SK-N-SH (cell line): ENCODE measurements at regions not wholly inside any gene's neighbourhood (a gene's known extent, or its start where the extent isn't known, plus 50 kb on each side); places are given as distances from the start of the nearest gene placed in this dataset.

Source experiments
- CTCF ChIA-PET: fragments of 300-600, 350-600 bp; formaldehyde crosslinking; extraction: SDS; loops from one replicate; lab custom pipeline; 2021; lab: Yijun Ruan, JAX
- POLR2A ChIA-PET: fragments of 350-600 bp; sonication (Branson Sonifier 250); formaldehyde crosslinking; extraction: SDS; loops from one replicate; lab custom pipeline; 2020; ENCODE audit warnings: antibody characterized with exemption, inconsistent platforms; lab: Yijun Ruan, JAX
- DNase-seq: peaks from one replicate; pipeline ENCODE4 v3.0.0; 2012
- H2AFZ ChIP-seq: fragments of 200-600 bp; sonication (generic); 2 replicates; pipeline ENCODE4 v1.8.1; 2016; ENCODE audit warnings: antibody characterized with exemption, mild to moderate bottlenecking, low read depth
- H3F3A ChIP-seq: fragments of 200-600 bp; sonication (generic); replicated peaks from 2 replicates; pipeline ENCODE3; 2016; ENCODE audit warnings: antibody characterized with exemption, mild to moderate bottlenecking; ENCODE audit not compliant: insufficient read depth
- H3K27ac ChIP-seq, 2 experiments: fragments of 200-500 bp in 1 of 2; fragments of 200-600 bp in 1 of 2; sonication (Bioruptor generic) in 1 of 2; sonication (generic), shearing (Covaris generic) in 1 of 2; 2 replicates each; pipeline versions ENCODE4 v1.5.1 to v1.6.1; 2014 to 2016; ENCODE audit warnings: low read depth in 2 of 2, inconsistent platforms in 1 of 2, low read length in 1 of 2, mild to moderate bottlenecking in 1 of 2, mixed read lengths in 1 of 2
- H3K27me3 ChIP-seq: fragments of 200-600 bp; sonication (generic), shearing (Covaris generic); 2 replicates; pipeline ENCODE4 v1.6.1; 2016; ENCODE audit warnings: mixed run types; ENCODE audit not compliant: insufficient read depth
- H3K36me3 ChIP-seq, 2 experiments: fragments of 200-500 bp in 1 of 2; fragments of 200-600 bp in 1 of 2; sonication (Bioruptor generic) in 1 of 2; sonication (generic) in 1 of 2; replicated peaks in 1 of 2; 2 replicates each; pipeline versions ENCODE3 to v1.5.1; 2014 to 2016; ENCODE audit warnings: low read length in 1 of 2, mild to moderate bottlenecking in 1 of 2; ENCODE audit not compliant: insufficient read depth in 2 of 2, control insufficient read depth in 1 of 2
- H3K4me1 ChIP-seq, 2 experiments: fragments of 200-500 bp in 1 of 2; fragments of 200-600 bp in 1 of 2; sonication (Bioruptor generic) in 1 of 2; sonication (generic), shearing (Covaris generic) in 1 of 2; 2 replicates each; pipeline versions ENCODE4 v1.5.1 to v1.6.1; 2014 to 2016; ENCODE audit warnings: low read depth in 1 of 2, low read length in 1 of 2, mixed run types in 1 of 2; ENCODE audit not compliant: insufficient read depth in 2 of 2, control insufficient read depth in 1 of 2
- H3K4me2 ChIP-seq: fragments of 200-600 bp; sonication (generic), shearing (Covaris generic); 2 replicates; pipeline ENCODE4 v1.6.1; 2017; ENCODE audit warnings: mixed run types
- H3K4me3 ChIP-seq, 2 experiments: fragments of 200-500 bp in 1 of 2; fragments of 200-600 bp in 1 of 2; sonication (Bioruptor generic) in 1 of 2; sonication (generic), shearing (Covaris generic) in 1 of 2; 2 replicates each; pipeline versions ENCODE4 v1.5.1 to v1.8.1; 2014 to 2016; ENCODE audit warnings: low read depth in 2 of 2, inconsistent platforms in 1 of 2, low read length in 1 of 2, mild to moderate bottlenecking in 1 of 2, mixed read lengths in 1 of 2, moderate library complexity in 1 of 2
- H3K79me2 ChIP-seq: fragments of 200-600 bp; sonication (generic); 2 replicates; pipeline ENCODE4 v1.8.1; 2017; ENCODE audit warnings: mild to moderate bottlenecking; ENCODE audit not compliant: insufficient read depth
- H3K9ac ChIP-seq: fragments of 200-600 bp; sonication (generic); 2 replicates; pipeline ENCODE4 v1.6.1; 2017; ENCODE audit warnings: mixed run types
- H3K9me2 ChIP-seq: fragments of 200-600 bp; sonication (generic); 2 replicates; pipeline ENCODE4 v1.6.1; 2017; ENCODE audit warnings: mixed run types
- H3K9me3 ChIP-seq: fragments of 200-600 bp; sonication (generic); 2 replicates; pipeline ENCODE4 v1.6.1; 2017; ENCODE audit warnings: mixed run types, mild to moderate bottlenecking, moderate library complexity
- H4K20me1 ChIP-seq: fragments of 200-600 bp; sonication (generic); 2 replicates; pipeline ENCODE4 v1.6.1; 2017; ENCODE audit warnings: mild to moderate bottlenecking, mixed run types; ENCODE audit not compliant: insufficient read depth
- CHD2 ChIP-seq: fragments of 150-350 bp; IDR thresholded peaks from 2 replicates; pipeline ENCODE4 v1.6.1; 2018; ENCODE audit warnings: low read length; ENCODE audit not compliant: partially characterized antibody
- FOXJ3 ChIP-seq: sonication (generic); formaldehyde crosslinking; IDR thresholded peaks from 2 replicates; pipeline ENCODE4 v1.5.1; 2020; ENCODE audit warnings: mild to moderate bottlenecking, missing genetic modification reagents
- MAX ChIP-seq: IDR thresholded peaks from 2 replicates; pipeline ENCODE4 v1.4.0; 2012; ENCODE audit warnings: low read depth
- MEF2A ChIP-seq: IDR thresholded peaks from 2 replicates; pipeline ENCODE4 v1.4.0; 2012; ENCODE audit warnings: low read depth, borderline replicate concordance
- REST ChIP-seq: IDR thresholded peaks from 2 replicates; pipeline ENCODE4 v1.6.1; 2012; ENCODE audit warnings: mild to moderate bottlenecking, low read depth, low read length, moderate library complexity
- RFX5 ChIP-seq: IDR thresholded peaks from 2 replicates; pipeline ENCODE4 v1.6.1; 2012; ENCODE audit warnings: mild to moderate bottlenecking, improper control_type of control experiment, low read length
- RXRA ChIP-seq: IDR thresholded peaks from 2 replicates; pipeline ENCODE4 v1.4.0; 2012; ENCODE audit warnings: low read depth, mild to moderate bottlenecking, borderline replicate concordance
- SIN3A ChIP-seq: IDR thresholded peaks from 2 replicates; pipeline ENCODE4 v1.6.1; 2012; ENCODE audit warnings: low read depth, mild to moderate bottlenecking, low read length, moderate library complexity, borderline replicate concordance
- SMC3 ChIP-seq: IDR thresholded peaks from 2 replicates; pipeline ENCODE4 v1.6.1; 2012; ENCODE audit warnings: low read depth, low read length, improper control_type of control experiment
- TEAD4 ChIP-seq: IDR thresholded peaks from 2 replicates; pipeline ENCODE4 v1.4.0; 2012; ENCODE audit warnings: mild to moderate bottlenecking, borderline replicate concordance; ENCODE audit not compliant: insufficient read depth
- YY1 ChIP-seq: IDR thresholded peaks from 2 replicates; pipeline ENCODE4 v1.4.0; 2012; ENCODE audit warnings: low read depth, mild to moderate bottlenecking
- WGBS: methylation state at CpG from one replicate; pipeline ENCODE4 v1.1.6; 2017; ENCODE audit warnings: low lambda C conversion rate; 5-methylcytosine and 5-hydroxymethylcytosine counted together

GRCh38 chr5:19064094-19064493 is 923.9 kb downstream of the CDH18 start:
- Histone ChIP-seq H3F3A (no peaks in the 10 kb centered on the region), H3K9ac (no peak overlapping the region), H3K4me1 (no peaks in the 10 kb centered on the region), H3K4me3 (no peak overlapping the region), H4K20me1 (no peaks in the 10 kb centered on the region), H3K36me3 (no peaks in the 10 kb centered on the region), H3K79me2 (no peaks in the 10 kb centered on the region), H3K9me3 (no peaks in the 10 kb centered on the region), H3K9me2 (no peaks in the 10 kb centered on the region), H3K27me3 (no peaks in the 10 kb centered on the region), H3K27ac (no peak overlapping the region), H2AFZ (no peak overlapping the region), H3K4me2 (no peak overlapping the region)
- ChIA-PET CTCF (no interaction called here), POLR2A (no interaction called here)
- DNase-seq, result no peak
- TF ChIP-seq MEF2A (no peak), SIN3A (no peak), RFX5 (no peak), YY1 (no peak), FOXJ3 (CRISPR knock-in tag) (no peak), TEAD4 (no peak), SMC3 (no peak), CHD2 (no peak), RXRA (no peak), REST (no peak)

GRCh38 chr5:19067741-19068140 is 920.3 kb downstream of the CDH18 start:
- H3F3A ChIP-seq, result no peaks in the 10 kb centered on the region
- no peak overlapping the region for H3K4me3 ChIP-seq
- no peaks in the 10 kb centered on the region for H3K9me2 ChIP-seq
- POLR2A ChIA-PET, result no interaction called here
- no peaks in the 10 kb centered on the region for H4K20me1 ChIP-seq
- 5% methylated on average over 1 of the region's 1 CpG for WGBS
- CTCF ChIA-PET, result no interaction called here
- H2AFZ ChIP-seq, result no peak overlapping the region
- TF ChIP-seq MAX, result no peak
- no peak for TF ChIP-seq SIN3A
- H3K36me3 ChIP-seq, result no peaks in the 10 kb centered on the region
- no peak for DNase-seq
- no peaks in the 10 kb centered on the region for H3K27me3 ChIP-seq
- no peak overlapping the region for H3K9ac ChIP-seq
- no peaks in the 10 kb centered on the region for H3K79me2 ChIP-seq
- no peak overlapping the region for H3K27ac ChIP-seq
- H3K4me1 ChIP-seq, result no peaks in the 10 kb centered on the region
- H3K4me2 ChIP-seq, result no peak overlapping the region
- no peaks in the 10 kb centered on the region for H3K9me3 ChIP-seq
